ENCODE measurements at regions not wholly inside any gene's neighbourhood (a gene's known extent, or its start where the extent isn't known, plus 50 kb on each side); places are given as distances from the start of the nearest gene placed in this dataset.

DNA sequence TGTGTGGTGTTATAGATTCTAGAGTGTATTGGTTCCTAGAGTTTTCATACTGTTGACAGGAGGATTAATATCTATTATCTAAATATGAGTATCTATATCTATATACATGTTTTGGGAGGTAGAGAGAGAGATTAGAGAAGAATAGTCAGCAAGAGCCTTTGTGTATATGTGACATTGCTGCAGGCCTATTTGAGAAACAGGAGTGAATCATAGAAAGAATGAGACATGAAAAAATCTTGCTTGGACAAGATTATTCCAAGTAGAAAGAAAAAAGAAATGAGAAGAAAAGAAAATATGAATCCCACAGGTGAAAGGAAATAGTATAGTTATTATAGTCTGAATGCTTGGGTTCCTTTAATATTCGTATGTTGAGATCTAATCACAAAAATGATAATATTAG lies 720.4 kb downstream of the RERGL start:
- Histone ChIP-seq H3K27me3 (ENCODE audit: low read depth) (no peaks in the 10 kb centered on the region), H3K4me3 (no peak overlapping the region), H3K4me1 (no peaks in the 10 kb centered on the region), H3K36me3 (no peaks in the 10 kb centered on the region), H3K9me3 (replicated peaks) (peaks cover 8% of the 10 kb centered on the region), H3K27ac (replicated peaks) (no peak overlapping the region)
- TF ChIP-seq, protein P1, sequence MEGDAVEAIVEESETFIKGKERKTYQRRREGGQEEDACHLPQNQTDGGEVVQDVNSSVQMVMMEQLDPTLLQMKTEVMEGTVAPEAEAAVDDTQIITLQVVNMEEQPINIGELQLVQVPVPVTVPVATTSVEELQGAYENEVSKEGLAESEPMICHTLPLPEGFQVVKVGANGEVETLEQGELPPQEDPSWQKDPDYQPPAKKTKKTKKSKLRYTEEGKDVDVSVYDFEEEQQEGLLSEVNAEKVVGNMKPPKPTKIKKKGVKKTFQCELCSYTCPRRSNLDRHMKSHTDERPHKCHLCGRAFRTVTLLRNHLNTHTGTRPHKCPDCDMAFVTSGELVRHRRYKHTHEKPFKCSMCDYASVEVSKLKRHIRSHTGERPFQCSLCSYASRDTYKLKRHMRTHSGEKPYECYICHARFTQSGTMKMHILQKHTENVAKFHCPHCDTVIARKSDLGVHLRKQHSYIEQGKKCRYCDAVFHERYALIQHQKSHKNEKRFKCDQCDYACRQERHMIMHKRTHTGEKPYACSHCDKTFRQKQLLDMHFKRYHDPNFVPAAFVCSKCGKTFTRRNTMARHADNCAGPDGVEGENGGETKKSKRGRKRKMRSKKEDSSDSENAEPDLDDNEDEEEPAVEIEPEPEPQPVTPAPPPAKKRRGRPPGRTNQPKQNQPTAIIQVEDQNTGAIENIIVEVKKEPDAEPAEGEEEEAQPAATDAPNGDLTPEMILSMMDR (IDR thresholded peaks at IDR 0.05; ENCODE audit: borderline replicate concordance): no peak
- DNase-seq: no peak
- intact Hi-C loops (cut with micrococcal nuclease): no loop called here

DNA sequence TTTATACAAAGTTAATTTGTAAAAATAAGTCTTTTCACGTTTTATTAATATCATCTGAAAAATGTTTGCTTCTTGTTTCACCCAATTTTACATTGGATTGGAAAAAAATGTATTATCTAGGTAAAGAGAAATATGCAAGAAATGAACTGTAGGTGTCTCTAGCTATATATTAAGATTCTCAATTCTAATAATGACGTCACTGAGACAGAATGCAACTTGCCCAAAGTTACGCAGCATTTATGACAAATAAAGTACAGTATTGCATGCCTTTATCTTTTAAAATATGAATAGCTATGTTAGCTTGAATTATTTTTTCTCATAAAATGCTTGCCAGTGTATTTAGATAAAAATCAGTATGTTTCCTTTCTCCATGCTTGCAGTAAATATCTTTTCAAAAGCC lies 728.8 kb downstream of the RERGL start:
- Histone ChIP-seq H3K9me3 (replicated peaks) (no peaks in the 10 kb centered on the region), H3K27me3 (ENCODE audit: low read depth) (no peaks in the 10 kb centered on the region), H3K27ac (replicated peaks) (no peak overlapping the region), H3K4me3 (no peak overlapping the region), H3K36me3 (no peaks in the 10 kb centered on the region), H3K4me1 (no peaks in the 10 kb centered on the region)
- TF ChIP-seq, protein P1 (IDR thresholded peaks at IDR 0.05; ENCODE audit: borderline replicate concordance): no peak
- no peak for DNase-seq
- intact Hi-C loops (cut with micrococcal nuclease): no loop called here

DNA sequence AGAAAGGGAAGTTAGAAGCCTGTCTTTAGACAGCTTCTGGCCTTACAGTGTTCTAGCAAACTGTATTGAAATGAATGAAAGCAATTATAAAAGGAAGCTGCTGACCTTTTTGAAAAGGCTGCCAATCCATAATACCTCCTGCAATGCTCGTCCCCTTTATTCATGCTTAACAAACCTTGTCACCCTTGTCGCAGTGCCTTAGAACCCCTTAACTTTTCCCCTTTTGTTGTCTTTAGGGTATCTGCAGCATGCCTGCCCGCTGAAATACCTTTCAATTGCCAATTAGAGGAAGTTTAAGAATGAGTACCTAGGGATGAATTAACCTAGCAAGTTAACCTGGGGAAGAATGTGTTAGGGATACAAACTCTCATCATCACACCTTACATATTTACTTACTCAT lies 731.2 kb downstream of the RERGL start:
- Histone ChIP-seq H3K4me1 (no peaks in the 10 kb centered on the region), H3K36me3 (no peaks in the 10 kb centered on the region), H3K4me3 (no peak overlapping the region), H3K9me3 (replicated peaks) (no peaks in the 10 kb centered on the region), H3K27ac (replicated peaks) (no peak overlapping the region), H3K27me3 (ENCODE audit: low read depth) (no peaks in the 10 kb centered on the region)
- intact Hi-C loops (cut with micrococcal nuclease): no loop called here
- TF ChIP-seq, protein P1 (IDR thresholded peaks at IDR 0.05; ENCODE audit: borderline replicate concordance): no peak
- no peak for DNase-seq

DNA sequence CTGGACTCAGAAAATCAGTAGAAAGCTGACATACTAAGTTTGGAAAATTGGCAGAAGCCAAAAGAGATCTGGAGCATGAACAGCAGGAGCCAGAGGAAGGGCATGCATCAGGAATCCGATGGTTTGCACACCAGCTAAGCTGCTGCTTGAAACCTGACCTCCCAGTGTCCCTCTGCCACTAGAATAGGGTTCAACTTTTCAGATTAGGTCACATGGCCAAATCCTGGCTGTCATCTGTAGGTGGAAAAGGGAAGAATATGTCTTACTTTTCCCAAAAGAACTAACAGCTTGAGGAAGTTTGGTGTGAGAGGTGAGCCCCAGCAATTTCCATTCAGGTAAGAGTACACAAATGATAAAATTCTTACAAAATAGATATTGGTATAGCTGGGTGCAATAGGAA lies 732.6 kb downstream of the RERGL start:
- no peak overlapping the region for H3K27ac ChIP-seq (replicated peaks)

DNA sequence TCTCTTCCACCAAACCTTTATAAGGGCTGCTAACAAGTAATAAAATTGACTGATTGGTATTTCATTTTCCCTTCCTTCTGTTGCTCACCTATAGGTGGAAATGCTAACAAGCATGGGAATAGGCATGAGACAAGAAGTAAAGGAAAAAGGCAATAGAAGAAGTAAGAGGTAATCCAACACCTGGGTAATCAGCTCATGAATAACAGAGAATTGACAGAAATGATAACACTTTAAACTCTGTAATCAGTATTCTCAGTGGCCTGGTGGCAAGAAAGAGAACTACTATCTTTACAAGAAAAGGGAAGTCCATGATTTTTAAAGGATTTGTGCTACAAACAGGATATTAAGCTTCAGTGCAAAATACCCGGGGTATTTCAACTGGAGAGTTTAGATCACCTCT lies 737.8 kb downstream of the RERGL start:
- TF ChIP-seq, protein P1 (IDR thresholded peaks at IDR 0.05; ENCODE audit: borderline replicate concordance): no peak
- H3K9me3 ChIP-seq (replicated peaks): no peaks in the 10 kb centered on the region
- H3K4me1 ChIP-seq: no peaks in the 10 kb centered on the region
- no peak overlapping the region for H3K27ac ChIP-seq (replicated peaks)
- H3K36me3 ChIP-seq: no peaks in the 10 kb centered on the region
- intact Hi-C loops (cut with micrococcal nuclease): no loop called here
- no peak for DNase-seq
- no peaks in the 10 kb centered on the region for H3K27me3 ChIP-seq (ENCODE audit: low read depth)
- no peak overlapping the region for H3K4me3 ChIP-seq

More for the DNA sequence above, 732.6 kb downstream of the RERGL start:
- H3K4me3 ChIP-seq: no peak overlapping the region
- H3K9me3 ChIP-seq (replicated peaks): no peaks in the 10 kb centered on the region
- no peaks in the 10 kb centered on the region for H3K36me3 ChIP-seq
- H3K4me1 ChIP-seq: no peaks in the 10 kb centered on the region
- TF ChIP-seq, protein P1 (IDR thresholded peaks at IDR 0.05; ENCODE audit: borderline replicate concordance): no peak
- no peaks in the 10 kb centered on the region for H3K27me3 ChIP-seq (ENCODE audit: low read depth)
- DNase-seq: no peak
- intact Hi-C loops (cut with micrococcal nuclease): no loop called here

DNA sequence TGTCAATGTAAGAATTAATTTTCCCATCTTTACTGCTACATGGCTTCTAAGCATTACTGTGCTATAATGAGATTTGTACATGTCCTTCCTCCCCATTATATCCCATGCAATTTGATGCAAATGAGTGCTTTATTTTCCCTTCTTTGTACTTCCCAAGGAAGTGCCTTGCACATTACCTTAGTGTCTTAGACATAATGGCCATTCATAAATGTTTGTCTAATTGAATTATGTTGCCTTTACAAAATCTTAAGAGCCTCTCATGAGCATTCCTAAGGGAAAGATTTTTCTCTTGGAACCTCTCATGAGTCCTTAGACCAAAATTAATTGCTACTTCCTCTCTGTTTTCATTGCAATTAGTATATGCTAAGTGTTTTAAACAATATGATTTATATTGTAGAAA lies 741.7 kb downstream of the RERGL start:
- Histone ChIP-seq H3K27me3 (ENCODE audit: low read depth) (no peaks in the 10 kb centered on the region), H3K27ac (replicated peaks) (no peak overlapping the region), H3K36me3 (no peaks in the 10 kb centered on the region), H3K9me3 (replicated peaks) (no peaks in the 10 kb centered on the region), H3K4me3 (no peak overlapping the region), H3K4me1 (no peaks in the 10 kb centered on the region)
- intact Hi-C loops (cut with micrococcal nuclease): no loop called here
- DNase-seq: no peak
- TF ChIP-seq, protein P1 (IDR thresholded peaks at IDR 0.05; ENCODE audit: borderline replicate concordance): no peak
